ENCODE measurements at regions not wholly inside any gene's neighbourhood (a gene's known extent, or its start where the extent isn't known, plus 50 kb on each side); places are given as distances from the start of the nearest gene placed in this dataset.

DNA sequence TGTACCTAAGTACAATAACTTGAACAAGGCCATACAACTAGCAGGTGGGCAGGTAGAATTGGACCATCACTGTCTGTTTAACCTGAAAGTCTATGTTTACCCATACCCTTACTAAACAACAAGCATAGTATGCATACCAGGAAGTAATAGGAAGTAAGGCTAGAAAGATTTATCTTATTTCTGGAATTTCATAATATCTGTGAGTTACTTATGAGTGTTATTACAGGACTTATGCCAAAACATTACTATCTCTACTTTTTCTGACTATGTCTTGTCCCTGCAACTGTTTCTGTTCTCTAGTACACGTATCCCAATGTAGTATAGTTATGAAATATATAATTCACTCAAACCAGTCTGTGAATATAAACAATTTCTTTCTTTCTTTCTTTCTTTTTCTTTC is 1400.8 kb upstream of the TENM4 start:
- TF ChIP-seq, protein P1, sequence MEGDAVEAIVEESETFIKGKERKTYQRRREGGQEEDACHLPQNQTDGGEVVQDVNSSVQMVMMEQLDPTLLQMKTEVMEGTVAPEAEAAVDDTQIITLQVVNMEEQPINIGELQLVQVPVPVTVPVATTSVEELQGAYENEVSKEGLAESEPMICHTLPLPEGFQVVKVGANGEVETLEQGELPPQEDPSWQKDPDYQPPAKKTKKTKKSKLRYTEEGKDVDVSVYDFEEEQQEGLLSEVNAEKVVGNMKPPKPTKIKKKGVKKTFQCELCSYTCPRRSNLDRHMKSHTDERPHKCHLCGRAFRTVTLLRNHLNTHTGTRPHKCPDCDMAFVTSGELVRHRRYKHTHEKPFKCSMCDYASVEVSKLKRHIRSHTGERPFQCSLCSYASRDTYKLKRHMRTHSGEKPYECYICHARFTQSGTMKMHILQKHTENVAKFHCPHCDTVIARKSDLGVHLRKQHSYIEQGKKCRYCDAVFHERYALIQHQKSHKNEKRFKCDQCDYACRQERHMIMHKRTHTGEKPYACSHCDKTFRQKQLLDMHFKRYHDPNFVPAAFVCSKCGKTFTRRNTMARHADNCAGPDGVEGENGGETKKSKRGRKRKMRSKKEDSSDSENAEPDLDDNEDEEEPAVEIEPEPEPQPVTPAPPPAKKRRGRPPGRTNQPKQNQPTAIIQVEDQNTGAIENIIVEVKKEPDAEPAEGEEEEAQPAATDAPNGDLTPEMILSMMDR (IDR thresholded peaks at IDR 0.05; ENCODE audit: low read depth, low read length, missing control alignments) = no peak
- no peak overlapping the region for H3K4me3 ChIP-seq (replicated peaks; ENCODE audit: low read depth, low read length)
- DNase-seq (ENCODE audit: extremely low read depth, low read depth) = no peak

DNA sequence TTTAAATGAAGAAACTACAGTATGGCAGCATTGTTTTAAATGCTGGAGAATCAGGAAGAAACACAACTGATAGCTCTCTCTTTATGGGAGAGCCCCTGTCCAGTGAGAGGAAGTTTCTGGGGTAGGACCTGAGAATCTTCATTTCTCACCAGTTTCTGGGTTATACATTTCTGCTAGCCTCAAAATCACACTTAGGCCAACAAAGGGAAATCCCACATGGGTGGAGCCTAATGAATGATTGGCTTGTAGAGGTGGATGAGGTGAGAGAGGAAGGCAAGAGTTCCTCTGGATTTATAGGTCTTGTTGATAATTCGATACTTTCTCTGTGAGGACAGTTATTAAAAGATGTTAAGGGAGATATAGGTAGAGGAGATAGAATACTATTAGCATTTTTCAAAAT is 1397.3 kb upstream of the TENM4 start:
- no peak for DNase-seq (ENCODE audit: extremely low read depth, low read depth)
- H3K4me3 ChIP-seq (replicated peaks; ENCODE audit: low read depth, low read length) = no peak overlapping the region
- TF ChIP-seq, protein P1 (IDR thresholded peaks at IDR 0.05; ENCODE audit: low read depth, low read length, missing control alignments) = no peak

DNA sequence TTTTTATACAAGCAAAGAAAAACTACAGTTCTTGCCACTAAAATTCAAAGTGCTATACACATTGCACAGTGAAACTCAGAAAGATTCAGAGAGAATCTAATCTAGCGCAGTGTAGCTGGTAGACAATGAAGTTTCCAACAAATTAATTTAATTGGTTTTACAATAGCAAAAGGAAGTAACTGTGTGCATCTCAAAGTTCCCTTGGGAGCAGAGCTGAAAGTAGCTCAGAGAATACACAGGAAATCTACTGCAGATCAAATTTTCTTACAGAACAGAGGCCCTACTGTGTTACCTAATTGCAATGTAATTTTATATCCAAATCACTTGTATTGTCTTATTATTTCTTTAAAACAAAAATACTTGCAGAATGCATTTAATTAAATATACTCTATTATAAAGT is 1396.2 kb upstream of the TENM4 start:
- TF ChIP-seq, protein P1 (IDR thresholded peaks at IDR 0.05; ENCODE audit: low read depth, low read length, missing control alignments) = no peak
- DNase-seq (ENCODE audit: extremely low read depth, low read depth) = no peak
- no peak overlapping the region for H3K4me3 ChIP-seq (replicated peaks; ENCODE audit: low read depth, low read length)

DNA sequence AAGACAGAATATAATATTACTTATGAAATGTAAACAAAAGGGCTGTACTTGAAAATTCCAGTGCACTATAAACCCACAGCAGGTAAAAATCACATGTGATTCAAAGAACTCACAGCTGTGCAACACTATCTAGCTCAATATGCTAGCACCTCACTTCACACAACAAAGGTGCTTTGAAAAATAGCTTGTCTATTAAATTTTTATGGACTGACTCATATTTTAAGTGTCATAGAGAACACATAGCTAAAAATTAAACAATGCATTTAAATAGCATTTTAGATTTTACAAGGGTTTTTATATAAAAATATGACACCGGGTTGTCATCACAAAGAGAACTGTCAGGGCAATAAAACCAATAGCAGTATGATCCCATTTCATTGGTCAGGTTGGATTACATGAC is 1390.5 kb upstream of the TENM4 start:
- H3K4me3 ChIP-seq (replicated peaks; ENCODE audit: low read depth, low read length) = no peak overlapping the region
- TF ChIP-seq, protein P1 (IDR thresholded peaks at IDR 0.05; ENCODE audit: low read depth, low read length, missing control alignments) = no peak
- no peak for DNase-seq (ENCODE audit: extremely low read depth, low read depth)

DNA sequence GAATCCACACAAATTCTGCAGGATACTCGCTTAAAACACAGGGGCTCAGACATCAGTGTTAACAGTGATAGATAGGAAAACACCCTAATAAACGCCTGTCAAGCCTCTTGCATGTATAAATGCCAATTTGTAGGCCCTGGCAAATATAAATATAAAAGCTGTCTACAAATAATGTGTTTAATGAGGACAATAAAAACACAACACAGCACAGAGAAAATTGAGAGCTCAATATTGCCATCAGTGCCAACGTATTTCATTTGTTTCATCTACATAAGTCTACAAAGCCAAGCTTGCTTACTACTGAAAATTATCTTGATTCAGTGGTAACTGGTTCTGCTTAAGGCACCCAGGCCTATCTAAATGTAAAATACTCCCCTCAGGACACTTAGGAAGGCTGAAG is 1387.0 kb upstream of the TENM4 start:
- DNase-seq (ENCODE audit: extremely low read depth, low read depth) = no peak
- H3K4me3 ChIP-seq (replicated peaks; ENCODE audit: low read depth, low read length) = no peak overlapping the region
- TF ChIP-seq, protein P1 (IDR thresholded peaks at IDR 0.05; ENCODE audit: low read depth, low read length, missing control alignments) = no peak

DNA sequence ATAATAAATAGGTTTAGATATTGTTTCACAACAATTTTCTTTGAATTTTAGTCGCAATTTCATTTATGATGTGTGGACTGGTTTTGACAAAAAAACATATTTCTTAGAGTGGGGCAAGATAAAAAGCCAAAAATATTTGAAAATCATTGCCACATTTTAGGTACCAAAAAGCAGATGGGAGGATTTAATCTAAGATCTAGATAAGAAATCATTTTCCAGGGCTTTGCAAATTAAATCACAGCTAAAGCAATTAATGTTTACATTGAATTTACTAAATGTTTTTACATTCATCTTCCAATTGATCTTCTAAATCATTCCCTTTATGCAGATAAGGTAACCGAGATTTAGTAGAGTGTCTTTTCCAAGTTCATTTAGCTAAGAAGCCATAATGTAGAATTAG is 1386.0 kb upstream of the TENM4 start:
- TF ChIP-seq, protein P1 (IDR thresholded peaks at IDR 0.05; ENCODE audit: low read depth, low read length, missing control alignments) = no peak
- H3K4me3 ChIP-seq (replicated peaks; ENCODE audit: low read depth, low read length) = no peak overlapping the region
- no peak for DNase-seq (ENCODE audit: extremely low read depth, low read depth)

DNA sequence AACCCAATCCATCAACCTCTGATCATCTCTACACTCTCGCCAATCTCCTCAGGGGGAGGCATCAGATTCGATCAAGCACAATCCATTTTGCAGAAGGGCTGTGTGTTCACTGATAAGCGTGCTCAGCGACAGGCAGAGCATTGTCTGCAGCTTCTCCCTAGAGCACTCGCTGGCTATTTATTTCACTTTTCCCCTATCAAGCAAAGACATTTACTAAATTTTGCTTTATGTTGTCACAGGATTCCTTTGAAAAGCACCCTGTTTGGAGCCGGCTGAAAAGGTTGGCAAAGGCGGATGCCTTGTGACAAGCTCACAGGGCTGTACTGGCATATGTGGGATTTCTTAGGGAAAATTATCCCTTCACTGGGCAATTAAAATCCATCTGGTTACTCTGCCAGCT is 1381.5 kb upstream of the TENM4 start:
- TF ChIP-seq, protein P1 (IDR thresholded peaks at IDR 0.05; ENCODE audit: low read depth, low read length, missing control alignments) = no peak
- DNase-seq (ENCODE audit: extremely low read depth, low read depth) = no peak
- no peak overlapping the region for H3K4me3 ChIP-seq (replicated peaks; ENCODE audit: low read depth, low read length)

All from HFF-Myc (cell line).